GM12878 (cell line): ENCODE measurements at regions not wholly inside any gene's neighbourhood (a gene's known extent, or its start where the extent isn't known, plus 50 kb on each side); places are given as distances from the start of the nearest gene placed in this dataset.

Source experiments
- ATAC-seq: fragments of 200-7000 bp; cut with Tn5 transposase; 3 replicates; pipeline ENCODE4 v1.9.1; 2020; ENCODE audit warnings: mild to moderate bottlenecking, moderate library complexity
- BruUV-seq: library from RNA; stranded (reverse); fragments of 400-500 nt; replicated peaks from 2 replicates; lab custom pipeline; 2021; lab: Mats Ljungman, UMichigan
- CTCF ChIA-PET: fragments of 300-600 bp; sonication (Branson Sonifier 250); formaldehyde crosslinking; extraction: SDS; loops from one replicate; lab custom pipeline; 2021; ENCODE audit warnings: inconsistent platforms; lab: Yijun Ruan, JAX
- POLR2A ChIA-PET: fragments of 350-600 bp; formaldehyde crosslinking; extraction: SDS; loops from one replicate; lab custom pipeline; 2021; ENCODE audit warnings: inconsistent platforms; lab: Charles Lee
- RAD21 ChIA-PET: fragments of 300-600 bp; sonication (Branson Sonifier 250); formaldehyde crosslinking; loops from one replicate; lab custom pipeline; 2023; ENCODE audit warnings: antibody characterized with exemption; ENCODE audit not compliant: unreplicated experiment; lab: Charles Lee
- SMC1A ChIA-PET: fragments of 300-600 bp; sonication (Branson Sonifier 250); formaldehyde crosslinking; loops from one replicate; lab custom pipeline; 2023; ENCODE audit not compliant: unreplicated experiment, uncharacterized antibody; lab: Charles Lee
- DNase-seq: peaks from one replicate; pipeline ENCODE4 v3.0.0-alpha.2; 2011; ENCODE audit warnings: low read depth, low spot score
- FAIRE-seq: peaks from 3 replicates; lab custom pipeline; 2011; peaks lifted over from hg19 to GRCh38; lab: Jason Lieb, UNC
- H2AFZ ChIP-seq: 2 replicates; pipeline ENCODE4 v1.6.0; 2011; ENCODE audit warnings: low read depth, low read length, control low read depth; ENCODE audit not compliant: control insufficient read depth
- H3K27ac ChIP-seq: 2 replicates; pipeline ENCODE4 v1.5.1; 2011; ENCODE audit warnings: control low read depth; ENCODE audit not compliant: control insufficient read depth, insufficient read depth
- H3K27me3 ChIP-seq, 2 experiments: replicated peaks in 1 of 2; 2 replicates each; pipeline versions ENCODE4 v1.6.0 to v1.6.1; 2011; ENCODE audit warnings: low read length in 1 of 2; ENCODE audit not compliant: control insufficient read depth in 2 of 2, insufficient read depth in 2 of 2
- H3K36me3 ChIP-seq, 2 experiments: 2 replicates each; pipeline ENCODE4 v1.5.1; 2011; ENCODE audit warnings: low read length in 1 of 2; ENCODE audit not compliant: control insufficient read depth in 2 of 2, insufficient read depth in 2 of 2
- H3K4me1 ChIP-seq: 2 replicates; pipeline ENCODE4 v1.6.1; 2011; ENCODE audit warnings: mild to moderate bottlenecking, low read length, moderate library complexity, mixed read lengths; ENCODE audit not compliant: control insufficient read depth, insufficient read depth
- H3K4me2 ChIP-seq: 2 replicates; pipeline ENCODE4 v1.6.0; 2011; ENCODE audit warnings: control low read depth; ENCODE audit not compliant: control insufficient read depth, insufficient read depth
- H3K4me3 ChIP-seq: fragments of 200-600 bp; sonication (generic); 2 replicates; pipeline ENCODE4 v1.5.1; 2016
- H3K79me2 ChIP-seq: 2 replicates; pipeline ENCODE4 v1.6.0; 2011; ENCODE audit warnings: low read length; ENCODE audit not compliant: control insufficient read depth, insufficient read depth
- H3K9ac ChIP-seq: 2 replicates; pipeline ENCODE4 v1.8.0; 2011; ENCODE audit warnings: low read length, control low read depth, mixed read lengths; ENCODE audit not compliant: control insufficient read depth, insufficient read depth
- H3K9me3 ChIP-seq: replicated peaks from 3 replicates; pipeline ENCODE4 v1.5.1; 2011; ENCODE audit warnings: mild to moderate bottlenecking, low read length; ENCODE audit not compliant: control insufficient read depth, insufficient read depth
- H4K20me1 ChIP-seq: 2 replicates; pipeline ENCODE4 v1.6.0; 2011; ENCODE audit not compliant: control insufficient read depth, insufficient read depth
- BACH1 ChIP-seq: fragments of 450-650 bp; IDR thresholded peaks from 2 replicates; pipeline ENCODE4 v1.6.1; 2017; ENCODE audit warnings: mild to moderate bottlenecking, borderline replicate concordance
- BMI1 ChIP-seq: fragments of 450-650 bp; IDR thresholded peaks from 2 replicates; pipeline ENCODE4 v1.6.1; 2016; ENCODE audit warnings: mild to moderate bottlenecking, moderate library complexity, borderline replicate concordance
- HCFC1 ChIP-seq: fragments of 150-350 bp; IDR thresholded peaks from 2 replicates; pipeline ENCODE4 v1.6.1; 2014; ENCODE audit warnings: low read length
- HDAC2 ChIP-seq: fragments of 200-600 bp; sonication (generic); IDR thresholded peaks from 2 replicates; pipeline ENCODE4 v1.6.1; 2017
- MTA2 ChIP-seq: fragments of 450-650 bp; IDR thresholded peaks from 2 replicates; pipeline ENCODE4 v1.6.1; 2016; ENCODE audit warnings: low read depth, mild to moderate bottlenecking, moderate library complexity
- PAX5 ChIP-seq: IDR thresholded peaks from 2 replicates; pipeline ENCODE4 v1.6.1; 2011; ENCODE audit warnings: low read depth, low read length, borderline replicate concordance
- POLR2AphosphoS5 ChIP-seq: IDR thresholded peaks from 2 replicates; pipeline ENCODE4 v1.6.1; 2011; ENCODE audit warnings: mild to moderate bottlenecking, low read length, inconsistent platforms
- RAD51 ChIP-seq: fragments of 450-650 bp; IDR thresholded peaks from 2 replicates; pipeline ENCODE4 v1.6.1; 2016; ENCODE audit warnings: moderate library complexity, mild to moderate bottlenecking, inconsistent platforms
- RB1 ChIP-seq: fragments of 450-650 bp; formaldehyde crosslinking; IDR thresholded peaks from 2 replicates; pipeline ENCODE4 v1.6.1; 2017; ENCODE audit warnings: mild to moderate bottlenecking, borderline replicate concordance
- YBX1 ChIP-seq: fragments of 450-650 bp; IDR thresholded peaks from 2 replicates; pipeline ENCODE4 v1.6.1; 2016; ENCODE audit warnings: antibody characterized with exemption
- WGBS: methylation state at CpG from one replicate; pipeline ENCODE4 v1.1.6; 2016; ENCODE audit warnings: low lambda C conversion rate; ENCODE audit not compliant: insufficient replicate concordance, insufficient coverage; ENCODE audit errors: missing lambda C conversion rate; 5-methylcytosine and 5-hydroxymethylcytosine counted together
- in situ Hi-C: fragments of 300-500 bp; cut with MboI; formaldehyde crosslinking; loops from 9 replicates; pipeline ENCODE4 v1.14.3; 2018; ENCODE audit warnings: mixed read lengths
- intact Hi-C: fragments of 100-400 bp; cut with micrococcal nuclease; formaldehyde crosslinking; loops from one replicate; pipeline ENCODE4 v1.14.2; 2022; ENCODE audit not compliant: unreplicated experiment
- TF ChIP-seq, protein P1 (sequence below): fragments of 450-650 bp; IDR thresholded peaks from 2 replicates; pipeline ENCODE4 v1.6.1; 2016; ENCODE audit warnings: mild to moderate bottlenecking, moderate library complexity, borderline replicate concordance
- TF ChIP-seq, protein P2 (sequence below): fragments of 450-650 bp; IDR thresholded peaks from 2 replicates; pipeline ENCODE4 v1.6.1; 2017; ENCODE audit warnings: mild to moderate bottlenecking, moderate library complexity

DNA sequence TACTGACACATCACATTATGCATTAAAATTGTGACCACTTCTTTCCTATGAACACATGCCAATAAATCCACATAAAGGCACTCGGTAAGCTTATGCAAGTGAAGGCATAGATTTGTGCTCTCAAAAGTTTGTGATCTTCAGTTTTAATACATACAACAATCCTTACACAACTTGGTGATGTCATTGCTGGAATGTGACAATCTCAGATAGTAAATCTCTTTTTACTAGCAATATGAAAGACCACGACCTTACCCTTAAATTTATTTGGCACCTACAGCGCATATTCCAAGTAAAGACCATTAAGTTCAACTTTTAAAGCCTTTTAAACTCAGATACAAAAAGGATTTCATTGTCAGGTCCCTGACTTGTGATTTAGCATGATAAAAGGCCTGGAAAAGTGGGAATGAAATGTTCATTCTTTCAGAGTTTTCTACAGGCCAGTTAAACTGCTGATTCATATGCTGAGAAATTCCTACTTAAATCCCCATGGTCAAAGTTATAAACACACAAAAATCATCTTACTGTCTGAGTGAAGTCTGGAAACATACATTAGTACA lies 157.4 kb downstream of the SIPA1L2 start:
- H3K79me2 ChIP-seq = no peaks in the 10 kb centered on the region
- no peaks in the 10 kb centered on the region for H3K4me1 ChIP-seq
- H3K4me2 ChIP-seq = no peak overlapping the region
- no peak for TF ChIP-seq PAX5
- TF ChIP-seq, protein P1, sequence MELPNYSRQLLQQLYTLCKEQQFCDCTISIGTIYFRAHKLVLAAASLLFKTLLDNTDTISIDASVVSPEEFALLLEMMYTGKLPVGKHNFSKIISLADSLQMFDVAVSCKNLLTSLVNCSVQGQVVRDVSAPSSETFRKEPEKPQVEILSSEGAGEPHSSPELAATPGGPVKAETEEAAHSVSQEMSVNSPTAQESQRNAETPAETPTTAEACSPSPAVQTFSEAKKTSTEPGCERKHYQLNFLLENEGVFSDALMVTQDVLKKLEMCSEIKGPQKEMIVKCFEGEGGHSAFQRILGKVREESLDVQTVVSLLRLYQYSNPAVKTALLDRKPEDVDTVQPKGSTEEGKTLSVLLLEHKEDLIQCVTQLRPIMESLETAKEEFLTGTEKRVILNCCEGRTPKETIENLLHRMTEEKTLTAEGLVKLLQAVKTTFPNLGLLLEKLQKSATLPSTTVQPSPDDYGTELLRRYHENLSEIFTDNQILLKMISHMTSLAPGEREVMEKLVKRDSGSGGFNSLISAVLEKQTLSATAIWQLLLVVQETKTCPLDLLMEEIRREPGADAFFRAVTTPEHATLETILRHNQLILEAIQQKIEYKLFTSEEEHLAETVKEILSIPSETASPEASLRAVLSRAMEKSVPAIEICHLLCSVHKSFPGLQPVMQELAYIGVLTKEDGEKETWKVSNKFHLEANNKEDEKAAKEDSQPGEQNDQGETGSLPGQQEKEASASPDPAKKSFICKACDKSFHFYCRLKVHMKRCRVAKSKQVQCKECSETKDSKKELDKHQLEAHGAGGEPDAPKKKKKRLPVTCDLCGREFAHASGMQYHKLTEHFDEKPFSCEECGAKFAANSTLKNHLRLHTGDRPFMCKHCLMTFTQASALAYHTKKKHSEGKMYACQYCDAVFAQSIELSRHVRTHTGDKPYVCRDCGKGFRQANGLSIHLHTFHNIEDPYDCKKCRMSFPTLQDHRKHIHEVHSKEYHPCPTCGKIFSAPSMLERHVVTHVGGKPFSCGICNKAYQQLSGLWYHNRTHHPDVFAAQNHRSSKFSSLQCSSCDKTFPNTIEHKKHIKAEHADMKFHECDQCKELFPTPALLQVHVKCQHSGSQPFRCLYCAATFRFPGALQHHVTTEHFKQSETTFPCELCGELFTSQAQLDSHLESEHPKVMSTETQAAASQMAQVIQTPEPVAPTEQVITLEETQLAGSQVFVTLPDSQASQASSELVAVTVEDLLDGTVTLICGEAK = no peak
- no peak for TF ChIP-seq HCFC1
- TF ChIP-seq, protein P2, sequence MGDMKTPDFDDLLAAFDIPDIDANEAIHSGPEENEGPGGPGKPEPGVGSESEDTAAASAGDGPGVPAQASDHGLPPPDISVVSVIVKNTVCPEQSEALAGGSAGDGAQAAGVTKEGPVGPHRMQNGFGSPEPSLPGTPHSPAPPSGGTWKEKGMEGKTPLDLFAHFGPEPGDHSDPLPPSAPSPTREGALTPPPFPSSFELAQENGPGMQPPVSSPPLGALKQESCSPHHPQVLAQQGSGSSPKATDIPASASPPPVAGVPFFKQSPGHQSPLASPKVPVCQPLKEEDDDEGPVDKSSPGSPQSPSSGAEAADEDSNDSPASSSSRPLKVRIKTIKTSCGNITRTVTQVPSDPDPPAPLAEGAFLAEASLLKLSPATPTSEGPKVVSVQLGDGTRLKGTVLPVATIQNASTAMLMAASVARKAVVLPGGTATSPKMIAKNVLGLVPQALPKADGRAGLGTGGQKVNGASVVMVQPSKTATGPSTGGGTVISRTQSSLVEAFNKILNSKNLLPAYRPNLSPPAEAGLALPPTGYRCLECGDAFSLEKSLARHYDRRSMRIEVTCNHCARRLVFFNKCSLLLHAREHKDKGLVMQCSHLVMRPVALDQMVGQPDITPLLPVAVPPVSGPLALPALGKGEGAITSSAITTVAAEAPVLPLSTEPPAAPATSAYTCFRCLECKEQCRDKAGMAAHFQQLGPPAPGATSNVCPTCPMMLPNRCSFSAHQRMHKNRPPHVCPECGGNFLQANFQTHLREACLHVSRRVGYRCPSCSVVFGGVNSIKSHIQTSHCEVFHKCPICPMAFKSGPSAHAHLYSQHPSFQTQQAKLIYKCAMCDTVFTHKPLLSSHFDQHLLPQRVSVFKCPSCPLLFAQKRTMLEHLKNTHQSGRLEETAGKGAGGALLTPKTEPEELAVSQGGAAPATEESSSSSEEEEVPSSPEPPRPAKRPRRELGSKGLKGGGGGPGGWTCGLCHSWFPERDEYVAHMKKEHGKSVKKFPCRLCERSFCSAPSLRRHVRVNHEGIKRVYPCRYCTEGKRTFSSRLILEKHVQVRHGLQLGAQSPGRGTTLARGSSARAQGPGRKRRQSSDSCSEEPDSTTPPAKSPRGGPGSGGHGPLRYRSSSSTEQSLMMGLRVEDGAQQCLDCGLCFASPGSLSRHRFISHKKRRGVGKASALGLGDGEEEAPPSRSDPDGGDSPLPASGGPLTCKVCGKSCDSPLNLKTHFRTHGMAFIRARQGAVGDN = no peak
- no peak for TF ChIP-seq BACH1
- TF ChIP-seq BMI1 = no peak
- no peak for TF ChIP-seq RAD51
- no peak for TF ChIP-seq YBX1
- no peak for TF ChIP-seq POLR2AphosphoS5
- no peak for TF ChIP-seq HDAC2
- TF ChIP-seq RB1 = no peak
- no peak for TF ChIP-seq MTA2
- H3K9me3 ChIP-seq = no peaks in the 10 kb centered on the region
- intact Hi-C loops (no loop called here), in situ Hi-C loops (no loop called here)
- CTCF ChIA-PET = no interaction called here
- no peak overlapping the region for H2AFZ ChIP-seq
- POLR2A ChIA-PET = no interaction called here
- no peak overlapping the region for H3K4me3 ChIP-seq
- no peaks in the 10 kb centered on the region for H4K20me1 ChIP-seq
- no peaks in the 10 kb centered on the region for H3K36me3 ChIP-seq
- no peak for ATAC-seq
- SMC1A ChIA-PET = no interaction called here
- 29% methylated on average over 3 of the region's 3 CpGs for WGBS
- RAD21 ChIA-PET = no interaction called here
- no peak for FAIRE-seq
- no peak overlapping the region for H3K27ac ChIP-seq
- no peaks in the 10 kb centered on the region for H3K27me3 ChIP-seq
- H3K9ac ChIP-seq = no peak overlapping the region
- BruUV-seq = no TSS peak
- DNase-seq = no peak
